Sciatic nerve (tissue), 2 donors: ENCODE measurements at regions not wholly inside any gene's neighbourhood (a gene's known extent, or its start where the extent isn't known, plus 50 kb on each side); places are given as distances from the start of the nearest gene placed in this dataset.

Experiments
- ATAC-seq: fragments of 200-7000 bp; cut with Tn5 transposase; one replicate; pipeline ENCODE4 v1.9.1; 2020; ENCODE audit warnings: mild to moderate bottlenecking, moderate library complexity
- DNase-seq: peaks from one replicate; pipeline ENCODE4 v3.0.0-alpha.2; 2020; ENCODE audit warnings: low spot score
- intact Hi-C: fragments of 100-400 bp; cut with DNase I; formaldehyde crosslinking; loops from one replicate; pipeline ENCODE4 v1.14.2; 2022
- donor health status: DM: no; HTN: no; CAD: no.
- donor health status: DM: no; HTN: no; CAD: no.

DNA sequence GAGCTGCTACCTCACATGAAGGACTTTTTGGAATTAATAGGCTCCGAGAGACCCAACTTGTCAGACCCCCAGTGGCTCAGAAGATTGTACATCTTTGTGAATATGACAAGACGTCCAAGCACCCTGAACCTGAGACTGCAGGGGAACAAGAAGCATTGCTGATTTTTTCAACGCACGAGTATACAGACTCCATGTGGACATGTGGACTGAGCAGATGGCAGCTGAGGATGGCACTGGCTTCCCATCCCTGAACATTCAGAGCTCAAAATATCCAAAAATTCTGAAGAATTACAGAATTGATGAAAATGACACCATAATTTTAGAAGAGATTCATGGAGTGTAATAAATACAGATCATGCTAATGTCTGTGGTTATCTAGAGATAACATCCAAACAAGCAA, 254.1 kb downstream of the MZT1 start:
- DNase-seq (no peak), ATAC-seq (no peak)
- intact Hi-C loops, result no loop called here

GRCh38 chr13:72469906-72470305, 257.5 kb downstream of the MZT1 start:
- ATAC-seq (peak; percentile 62), DNase-seq (no peak)
- intact Hi-C loops, result no loop called here

DNA sequence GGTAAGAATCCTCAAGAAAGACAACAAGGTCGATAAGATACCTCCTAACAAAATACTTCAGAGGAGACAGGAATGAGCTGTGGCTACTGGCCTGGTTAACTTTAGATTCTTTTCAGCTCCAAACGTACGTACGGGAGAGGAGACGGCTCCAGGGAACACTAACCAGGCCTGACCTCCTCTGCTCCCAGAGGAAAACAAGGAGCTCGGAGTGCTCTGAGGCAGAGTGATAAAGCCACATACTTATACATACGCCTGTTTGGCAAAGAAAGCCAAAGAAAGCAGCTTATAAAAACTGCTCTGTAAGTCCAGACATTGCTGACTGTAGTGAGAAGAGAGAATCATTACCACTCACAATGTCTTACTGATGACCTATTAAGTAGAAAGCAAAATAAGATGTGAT, 263.9 kb downstream of the MZT1 start:
- peak; percentile 56 for ATAC-seq
- intact Hi-C loops, result no loop called here
- no peak for DNase-seq

DNA sequence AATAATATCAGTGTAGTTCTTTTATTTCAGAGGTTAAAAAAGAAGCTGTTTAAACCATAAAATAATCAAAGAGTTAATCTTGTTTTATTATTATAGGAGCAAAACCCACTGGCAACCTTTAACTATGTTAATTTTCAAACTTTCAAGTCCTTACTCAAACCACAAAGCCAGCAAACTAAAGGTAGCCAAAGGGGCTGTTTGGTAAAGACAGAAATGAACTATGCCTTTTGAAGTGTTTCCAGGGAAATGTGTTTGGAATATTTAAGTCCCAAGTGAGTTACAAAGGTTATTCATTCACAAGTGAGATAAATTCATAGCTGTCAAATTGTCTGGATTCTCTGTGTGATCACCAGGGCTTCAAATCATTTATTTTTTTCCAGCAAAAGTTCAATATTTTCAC, 264.7 kb downstream of the MZT1 start:
- DNase-seq (no peak), ATAC-seq (no peak)
- intact Hi-C loops, result no loop called here

DNA sequence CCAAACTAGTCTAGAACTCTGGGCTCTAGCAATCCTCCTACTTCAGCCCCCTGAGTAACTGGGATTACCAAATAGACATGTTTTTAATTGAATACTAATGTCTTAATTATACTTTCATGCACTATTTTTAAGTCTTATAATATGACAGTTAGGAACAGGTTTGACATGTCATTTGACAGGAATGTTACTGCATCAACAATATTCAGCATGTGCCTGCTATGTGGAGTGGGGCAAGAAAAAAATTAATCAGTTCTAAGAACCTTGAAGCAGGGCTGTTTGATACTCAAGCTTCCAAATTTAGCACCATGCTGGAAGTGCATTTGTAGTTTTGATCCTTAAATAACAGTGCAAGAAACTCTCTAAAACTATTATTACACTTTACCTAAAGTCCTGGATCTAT, 265.3 kb downstream of the MZT1 start:
- ATAC-seq (no peak), DNase-seq (no peak)
- intact Hi-C loops, result no loop called here

DNA sequence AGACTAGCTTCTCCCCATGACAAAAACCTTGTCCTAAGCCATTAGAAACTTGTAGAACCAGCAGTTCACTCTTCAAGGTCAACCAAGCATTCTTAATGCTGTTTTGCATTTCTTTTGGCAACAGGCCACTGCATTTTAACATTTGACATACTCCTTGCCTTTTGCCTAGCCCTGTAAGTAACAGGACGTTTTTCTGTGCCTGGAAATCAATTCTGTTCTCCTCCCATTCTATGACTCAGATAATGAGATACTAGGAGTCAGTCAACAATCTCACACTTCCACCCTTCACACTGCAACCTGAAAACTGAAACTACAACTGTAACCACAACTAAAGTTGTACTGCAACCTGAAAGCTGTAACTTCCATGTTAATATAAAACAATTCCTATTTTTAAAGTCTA, 268.7 kb downstream of the MZT1 start:
- DNase-seq, result no peak
- intact Hi-C loops, result no loop called here
- no peak for ATAC-seq

DNA sequence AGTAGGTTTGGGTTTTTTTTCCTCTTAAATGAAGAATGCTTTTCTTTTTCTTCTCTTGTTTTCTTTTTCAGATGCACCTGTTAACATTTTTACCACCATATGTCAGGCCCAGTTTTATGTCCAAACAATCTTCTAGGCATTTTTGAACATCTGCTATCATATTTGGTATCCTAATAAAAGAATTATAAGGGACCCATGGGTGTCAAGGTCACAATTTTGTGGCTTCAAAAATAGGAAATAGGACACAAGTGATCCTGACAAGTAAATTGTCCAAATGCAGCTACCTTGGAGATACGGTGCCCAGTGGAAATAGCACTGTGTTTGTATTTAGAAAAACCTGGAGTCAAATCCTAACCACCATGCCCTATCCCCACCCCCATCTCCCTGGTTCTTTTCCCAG, 270.3 kb downstream of the MZT1 start:
- DNase-seq, result no peak
- ATAC-seq, result no peak
- intact Hi-C loops, result no loop called here

GRCh38 chr13:72456486-72456885, 270.9 kb downstream of the MZT1 start:
- DNase-seq (no peak), ATAC-seq (no peak)
- intact Hi-C loops, result no loop called here

DNA sequence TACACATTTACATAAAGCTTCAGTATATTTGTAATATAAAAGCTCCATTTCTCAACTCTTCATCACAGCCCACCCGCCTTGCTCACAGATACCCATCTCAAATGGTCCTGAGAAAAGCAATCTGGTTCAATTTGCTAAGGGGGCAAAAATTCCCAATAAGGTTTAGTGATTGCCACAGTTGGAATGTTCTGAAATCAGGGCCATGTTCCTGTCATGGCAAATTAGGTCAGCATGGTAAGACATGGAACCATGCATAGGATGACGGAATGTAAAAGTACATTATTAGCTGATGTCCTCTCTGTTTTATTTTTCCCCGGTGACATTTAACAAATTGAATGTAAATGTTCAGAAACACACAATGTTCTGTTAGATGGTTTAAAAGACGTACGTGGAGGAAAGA, 274.3 kb downstream of the MZT1 start:
- intact Hi-C loops, result no loop called here

GRCh38 chr13:72448082-72448481, 279.3 kb downstream of the MZT1 start:
- ATAC-seq, result no peak
- intact Hi-C loops, result no loop called here
- DNase-seq, result no peak

More for the DNA sequence above, 274.3 kb downstream of the MZT1 start:
- ATAC-seq (no peak), DNase-seq (no peak)

DNA sequence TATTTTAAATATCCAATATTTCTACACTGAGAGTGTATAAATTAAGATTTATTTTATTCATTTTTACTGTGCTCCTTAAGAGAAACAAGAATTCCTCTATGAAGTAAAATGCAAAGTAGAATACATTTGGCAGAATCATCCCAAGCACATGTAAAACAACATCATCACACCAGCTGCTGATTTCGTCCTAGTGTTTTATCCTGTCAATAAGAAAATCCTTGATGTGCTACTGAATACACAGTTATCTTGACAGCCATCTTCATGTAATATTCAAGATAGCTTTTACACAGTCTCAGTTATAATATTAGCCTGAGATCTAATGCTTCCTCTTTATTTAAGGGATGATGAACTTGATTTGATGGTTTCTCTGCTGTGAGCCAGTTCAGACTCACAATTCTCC, 282.4 kb downstream of the MZT1 start:
- ATAC-seq (no peak), DNase-seq (no peak)
- intact Hi-C loops, result no loop called here

DNA sequence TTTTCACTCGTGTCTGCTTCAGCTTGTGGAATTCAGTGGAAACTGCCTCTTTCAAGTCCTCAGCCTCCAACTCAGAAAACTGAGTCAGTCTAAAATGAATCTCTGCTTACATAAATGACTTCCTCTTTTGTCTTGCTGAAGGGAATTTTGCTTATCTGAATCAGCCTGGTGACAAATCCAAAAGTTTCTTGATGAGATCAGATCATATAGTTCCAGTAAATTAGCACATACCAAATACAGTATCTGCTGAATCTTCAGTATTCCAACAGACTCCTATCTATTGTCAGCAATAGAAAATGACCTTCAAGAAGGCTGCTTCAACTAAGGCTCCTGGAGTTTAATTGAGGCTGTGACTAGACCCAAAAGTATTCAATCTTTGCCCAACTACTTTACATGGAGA, 290.0 kb downstream of the MZT1 start:
- intact Hi-C loops, result no loop called here
- no peak for ATAC-seq
- no peak for DNase-seq

DNA sequence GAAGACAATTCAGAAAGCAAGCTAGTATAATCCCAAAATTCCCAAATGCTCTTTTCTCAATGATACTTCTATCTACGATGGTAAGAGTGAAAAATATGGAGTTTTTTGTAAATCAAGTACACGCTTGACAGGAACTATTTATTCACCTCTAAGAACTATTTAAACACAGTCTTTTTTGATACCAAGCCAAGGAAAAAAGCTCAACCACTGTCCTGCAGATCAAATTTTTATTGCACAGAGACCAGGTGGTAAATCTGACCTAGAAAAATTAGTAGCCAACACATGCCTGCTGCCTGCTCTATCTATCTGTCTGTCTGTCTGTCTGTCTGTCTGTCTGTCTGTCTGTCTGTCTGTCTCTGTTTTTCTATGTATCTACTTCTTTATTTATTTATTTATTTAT, 292.2 kb downstream of the MZT1 start:
- ATAC-seq (no peak), DNase-seq (no peak)
- intact Hi-C loops, result no loop called here

DNA sequence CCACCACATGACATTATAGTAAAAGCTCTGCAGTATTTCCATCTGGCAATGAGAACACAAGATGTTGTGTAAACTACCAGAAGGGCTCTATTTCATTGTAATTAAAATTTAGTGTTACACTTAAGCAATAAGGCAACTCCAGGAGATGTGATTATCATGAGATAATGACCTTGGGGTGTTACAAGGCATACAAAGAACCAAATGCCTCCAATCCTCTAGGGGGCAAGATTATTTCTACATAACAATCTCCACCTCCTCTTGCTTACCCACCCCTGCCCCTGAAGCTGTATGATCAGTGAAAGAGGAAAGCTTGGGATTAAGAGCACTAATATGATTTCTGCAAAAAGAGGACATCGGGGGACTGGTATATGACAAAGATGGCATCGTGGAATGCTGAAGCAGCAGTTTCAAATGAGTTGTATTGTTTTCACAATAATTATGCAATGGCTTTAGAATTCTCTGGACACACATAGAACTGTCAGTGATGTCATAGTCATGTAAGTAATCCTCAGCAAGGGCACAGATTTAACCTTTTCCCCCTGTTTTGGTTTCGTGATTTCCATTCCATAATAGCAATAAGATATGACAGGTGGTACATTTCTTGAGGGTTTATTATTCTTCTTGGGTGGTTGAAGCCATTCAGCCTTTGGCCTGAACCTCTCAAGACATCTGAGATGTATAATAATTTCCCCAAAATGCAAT, 295.3 kb downstream of the MZT1 start:
- DNase-seq (no peak), ATAC-seq (no peak)
- intact Hi-C loops, result no loop called here

GRCh38 chr13:72430923-72431322, 296.5 kb downstream of the MZT1 start:
- no peak for DNase-seq
- intact Hi-C loops, result no loop called here
- no peak for ATAC-seq

- DNase-seq, result no peak
- no peak for ATAC-seq
- intact Hi-C loops, result no loop called here
Observed at GRCh38 chr13:72427757-72428528, 299.5 kb downstream of the MZT1 start.

DNA sequence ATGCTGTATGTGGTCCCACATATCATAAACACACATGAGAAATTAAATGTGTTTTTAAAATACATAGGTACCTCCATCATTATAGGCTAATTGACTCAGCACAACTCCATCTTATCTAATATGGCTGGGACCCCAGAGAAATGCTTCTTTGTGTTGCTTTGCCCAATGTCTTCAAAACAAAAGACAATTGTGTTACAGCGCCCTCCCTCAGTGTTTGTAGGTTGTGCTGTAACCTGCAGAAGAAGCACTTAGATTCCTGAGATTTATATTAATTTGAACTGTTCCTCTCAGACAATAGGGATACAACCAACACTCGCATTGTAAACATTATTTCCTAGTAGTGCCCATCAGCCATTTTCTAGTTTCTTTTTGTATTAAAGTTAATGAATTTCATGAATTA, 303.4 kb downstream of the MZT1 start:
- intact Hi-C loops, result no loop called here
- DNase-seq (no peak), ATAC-seq (no peak)

DNA sequence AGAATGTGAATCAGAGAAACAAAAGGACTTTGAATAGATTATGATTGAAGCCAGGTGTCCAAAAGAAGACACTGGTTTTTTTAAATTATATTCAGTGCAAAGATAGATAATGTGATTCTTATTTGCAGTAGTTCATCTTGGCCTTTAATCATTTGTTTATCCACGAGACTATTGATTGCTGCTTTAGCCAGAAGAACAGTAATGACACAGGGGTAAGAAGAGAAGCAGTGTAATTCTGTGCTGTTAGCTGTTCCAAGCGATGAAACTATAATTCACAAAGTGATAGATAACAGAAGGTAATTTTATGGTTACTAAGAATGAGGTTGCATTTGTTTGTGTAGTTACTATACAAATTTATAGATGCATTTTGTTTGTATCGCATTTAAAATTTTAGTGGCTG, 311.6 kb downstream of the MZT1 start:
- intact Hi-C loops, result no loop called here
- ATAC-seq, result no peak
- no peak for DNase-seq

GRCh38 chr13:72412481-72412880, 314.9 kb downstream of the MZT1 start:
- ATAC-seq (no peak), DNase-seq (no peak)
- intact Hi-C loops, result no loop called here

- intact Hi-C loops, result no loop called here
- ATAC-seq, result no peak
- DNase-seq, result no peak
Observed at GRCh38 chr13:72405441-72405840, 322.0 kb downstream of the MZT1 start.
